Hepatocyte (in vitro differentiated cells): ENCODE measurements at regions not wholly inside any gene's neighbourhood (a gene's known extent, or its start where the extent isn't known, plus 50 kb on each side); places are given as distances from the start of the nearest gene placed in this dataset.

Experiments
- DNase-seq: peaks from one replicate; pipeline ENCODE4 v3.0.0-alpha.2; 2016; ENCODE audit warnings: low spot score
- H2AFZ ChIP-seq: fragments of 200-600 bp; sonication (generic); 2 replicates; pipeline ENCODE4 v1.6.0; 2016; ENCODE audit warnings: antibody characterized with exemption, mild to moderate bottlenecking
- H3K27ac ChIP-seq: fragments of 200-600 bp; sonication (generic); 2 replicates; pipeline ENCODE4 v1.5.1; 2016; ENCODE audit warnings: mild to moderate bottlenecking
- H3K27me3 ChIP-seq: fragments of 200-600 bp; sonication (generic); 2 replicates; pipeline ENCODE4 v1.6.1; 2016
- H3K36me3 ChIP-seq: fragments of 200-600 bp; sonication (generic); replicated peaks from 2 replicates; pipeline ENCODE4 v1.5.1; 2016; ENCODE audit warnings: low read depth; ENCODE audit not compliant: insufficient read depth
- H3K4me1 ChIP-seq: fragments of 200-600 bp; sonication (generic); 2 replicates; pipeline ENCODE4 v1.5.1; 2016; ENCODE audit warnings: mild to moderate bottlenecking, moderate library complexity; ENCODE audit not compliant: insufficient read depth
- H3K4me2 ChIP-seq: fragments of 200-600 bp; sonication (generic); 2 replicates; pipeline ENCODE4 v1.6.0; 2016
- H3K4me3 ChIP-seq: fragments of 200-600 bp; sonication (generic); 2 replicates; pipeline ENCODE4 v1.5.1; 2016; ENCODE audit warnings: mild to moderate bottlenecking
- H3K79me2 ChIP-seq: fragments of 200-600 bp; sonication (generic); 2 replicates; pipeline ENCODE4 v1.6.0; 2017; ENCODE audit warnings: mild to moderate bottlenecking
- H3K9me2 ChIP-seq: fragments of 200-600 bp; sonication (generic); replicated peaks from 2 replicates; pipeline ENCODE4 v1.6.0; 2017; ENCODE audit warnings: mild to moderate bottlenecking; ENCODE audit not compliant: insufficient read depth
- H3K9me3 ChIP-seq: fragments of 200-600 bp; sonication (generic); 2 replicates; pipeline ENCODE4 v1.5.1; 2016; ENCODE audit warnings: low read depth, mild to moderate bottlenecking
- H4K20me1 ChIP-seq: fragments of 200-600 bp; sonication (generic); 2 replicates; pipeline ENCODE4 v1.6.0; 2016; ENCODE audit warnings: mild to moderate bottlenecking; ENCODE audit not compliant: insufficient read depth, poor library complexity, severe bottlenecking
- CTCF ChIP-seq: fragments of 200-600 bp; sonication (generic); IDR thresholded peaks from 2 replicates; pipeline ENCODE4 v1.5.1; 2016; ENCODE audit warnings: antibody characterized with exemption, mild to moderate bottlenecking; ENCODE audit not compliant: poor library complexity
- EZH2 ChIP-seq: fragments of 200-600 bp; sonication (generic); IDR thresholded peaks from 2 replicates; pipeline ENCODE4 v1.6.1; 2016; ENCODE audit warnings: antibody characterized with exemption, mild to moderate bottlenecking, borderline replicate concordance
- EZH2phosphoT487 ChIP-seq: fragments of 200-600 bp; sonication (generic); IDR thresholded peaks from one replicate; pipeline ENCODE4 v1.6.1; 2018; ENCODE audit warnings: antibody characterized with exemption, mild to moderate bottlenecking, low read depth, moderate library complexity; ENCODE audit not compliant: unreplicated experiment, severe bottlenecking
- WGBS: methylation state at CpG from one replicate; pipeline ENCODE4 v1.1.6; 2016; ENCODE audit warnings: low lambda C conversion rate; ENCODE audit errors: missing lambda C conversion rate; 5-methylcytosine and 5-hydroxymethylcytosine counted together

DNA sequence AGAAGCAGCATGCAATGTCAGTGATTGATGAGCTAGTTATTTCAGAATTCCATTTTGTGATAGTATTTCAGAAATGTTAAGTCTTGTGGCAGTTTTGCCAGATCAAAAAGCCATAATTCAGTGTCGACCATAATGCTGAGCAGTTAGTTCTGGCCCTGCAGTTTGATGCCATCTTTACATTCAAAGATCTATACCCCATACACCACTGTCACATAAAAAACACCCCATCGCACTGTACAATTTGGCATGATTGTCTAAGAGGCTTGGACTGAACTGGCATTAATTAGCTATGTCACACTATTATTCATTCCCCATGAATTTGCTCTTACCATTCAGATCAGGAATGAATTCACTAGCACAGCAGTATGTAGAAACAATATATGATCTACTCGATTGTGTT, 127.7 kb upstream of the EPHA3 start:
- no peaks in the 10 kb centered on the region for H3K27me3 ChIP-seq
- no peaks in the 10 kb centered on the region for H3K9me3 ChIP-seq
- H2AFZ ChIP-seq, result no peak overlapping the region
- no peaks in the 10 kb centered on the region for H3K79me2 ChIP-seq
- WGBS, result 96% methylated on average over 3 of the region's 3 CpGs
- no peak overlapping the region for H3K27ac ChIP-seq
- H4K20me1 ChIP-seq, result no peaks in the 10 kb centered on the region
- no peak for TF ChIP-seq CTCF
- no peak for TF ChIP-seq EZH2phosphoT487
- TF ChIP-seq EZH2, result no peak
- H3K4me2 ChIP-seq, result no peak overlapping the region
- H3K36me3 ChIP-seq, result no peaks in the 10 kb centered on the region
- no peaks in the 10 kb centered on the region for H3K4me1 ChIP-seq
- H3K4me3 ChIP-seq, result no peak overlapping the region
- H3K9me2 ChIP-seq, result no peaks in the 10 kb centered on the region
- DNase-seq, result no peak

GRCh38 chr3:88983458-88983857, 124.0 kb upstream of the EPHA3 start:
- no peak overlapping the region for H3K4me2 ChIP-seq
- no peak overlapping the region for H3K4me3 ChIP-seq
- H3K9me3 ChIP-seq, result no peaks in the 10 kb centered on the region
- 86% methylated on average over 1 of the region's 1 CpG for WGBS
- H3K27ac ChIP-seq, result no peak overlapping the region
- TF ChIP-seq CTCF, result no peak
- no peak for TF ChIP-seq EZH2
- TF ChIP-seq EZH2phosphoT487, result no peak
- no peaks in the 10 kb centered on the region for H4K20me1 ChIP-seq
- DNase-seq, result no peak
- H3K27me3 ChIP-seq, result no peaks in the 10 kb centered on the region
- H3K4me1 ChIP-seq, result no peaks in the 10 kb centered on the region
- no peaks in the 10 kb centered on the region for H3K79me2 ChIP-seq
- H3K9me2 ChIP-seq, result no peaks in the 10 kb centered on the region
- no peak overlapping the region for H2AFZ ChIP-seq
- H3K36me3 ChIP-seq, result no peaks in the 10 kb centered on the region

- Histone ChIP-seq H4K20me1 (no peaks in the 10 kb centered on the region), H3K9me3 (no peaks in the 10 kb centered on the region), H3K4me3 (no peak overlapping the region), H3K27ac (no peak overlapping the region), H3K4me1 (no peaks in the 10 kb centered on the region), H3K36me3 (no peaks in the 10 kb centered on the region), H3K9me2 (no peaks in the 10 kb centered on the region), H2AFZ (no peak overlapping the region), H3K79me2 (no peaks in the 10 kb centered on the region), H3K4me2 (no peak overlapping the region), H3K27me3 (no peaks in the 10 kb centered on the region)
- WGBS, result 68% methylated on average over 2 of the region's 2 CpGs
- no peak for DNase-seq
- TF ChIP-seq EZH2 (no peak), CTCF (no peak), EZH2phosphoT487 (no peak)
Measured at GRCh38 chr3:88984256-88984655, 123.2 kb upstream of the EPHA3 start.

GRCh38 chr3:88984832-88985231, 122.6 kb upstream of the EPHA3 start:
- H3K4me2 ChIP-seq, result no peak overlapping the region
- no peaks in the 10 kb centered on the region for H3K4me1 ChIP-seq
- no peaks in the 10 kb centered on the region for H3K27me3 ChIP-seq
- 85% methylated on average over 2 of the region's 2 CpGs for WGBS
- H3K9me3 ChIP-seq, result no peaks in the 10 kb centered on the region
- H3K4me3 ChIP-seq, result no peak overlapping the region
- no peaks in the 10 kb centered on the region for H3K9me2 ChIP-seq
- H3K79me2 ChIP-seq, result no peaks in the 10 kb centered on the region
- no peak overlapping the region for H2AFZ ChIP-seq
- TF ChIP-seq EZH2phosphoT487, result no peak
- no peak for TF ChIP-seq CTCF
- TF ChIP-seq EZH2, result no peak
- no peaks in the 10 kb centered on the region for H3K36me3 ChIP-seq
- no peaks in the 10 kb centered on the region for H4K20me1 ChIP-seq
- no peak for DNase-seq
- no peak overlapping the region for H3K27ac ChIP-seq
